HG02870 (cell line): ENCODE measurements at regions not wholly inside any gene's neighbourhood (a gene's known extent, or its start where the extent isn't known, plus 50 kb on each side); places are given as distances from the start of the nearest gene placed in this dataset.
A peak's percentile ranks its signal among the peaks of the same experiment; 100 is the strongest.

Experiments used
- ATAC-seq: cut with Tn5 transposase; IDR thresholded peaks from one replicate; pipeline ENCODE4 v1.9.1; 2021; ENCODE audit warnings: mild to moderate bottlenecking, moderate library complexity; ENCODE audit not compliant: unreplicated experiment

GRCh38 chr10:108902619-108903285 is 1020.6 kb downstream of the XPNPEP1 start:
- no peak for ATAC-seq

DNA sequence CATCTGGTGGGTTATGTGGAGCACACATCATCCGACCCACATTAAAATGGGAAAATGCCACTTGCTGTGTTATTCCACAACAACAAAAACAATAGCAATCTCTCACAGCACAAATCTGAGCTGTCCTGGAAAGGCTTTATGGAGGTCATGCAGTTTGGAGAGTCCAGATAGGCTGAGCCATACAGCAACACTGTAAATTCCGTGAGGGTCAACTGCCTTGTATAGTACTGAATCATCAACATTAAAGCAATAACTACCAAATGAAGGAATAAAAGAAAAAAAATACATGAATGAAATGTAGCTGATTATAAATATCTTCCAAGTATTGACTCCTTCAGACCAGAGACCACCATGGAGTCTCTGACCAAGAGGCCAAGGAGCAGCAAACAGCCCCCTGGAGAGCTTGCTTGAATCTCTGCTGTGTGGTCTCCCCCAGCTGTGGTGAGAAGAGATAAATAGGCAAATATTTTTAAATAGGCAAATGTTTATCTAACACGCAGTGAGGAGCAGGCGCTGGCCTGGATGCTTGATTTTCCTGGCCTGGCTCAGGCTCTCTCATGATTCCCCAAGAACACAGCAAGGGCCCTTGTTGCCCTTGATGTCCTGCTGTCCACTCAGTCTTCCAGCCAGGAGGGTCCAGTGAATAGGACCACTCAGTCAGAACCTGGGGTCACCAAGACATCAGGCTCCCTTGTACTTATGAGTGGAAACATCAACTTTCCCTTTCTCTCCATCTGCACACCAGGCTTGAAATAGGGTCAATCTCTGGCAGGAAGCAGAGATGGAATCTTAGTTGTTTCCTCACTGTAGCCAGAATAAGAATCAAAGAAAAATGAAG is 1021.3 kb downstream of the XPNPEP1 start:
- no peak for ATAC-seq

GRCh38 chr10:108899670-108900069 is 1023.6 kb downstream of the XPNPEP1 start:
- ATAC-seq, result no peak

- peak; percentile 73 for ATAC-seq
Observed at GRCh38 chr10:108894402-108895301, 1028.7 kb downstream of the XPNPEP1 start.

DNA sequence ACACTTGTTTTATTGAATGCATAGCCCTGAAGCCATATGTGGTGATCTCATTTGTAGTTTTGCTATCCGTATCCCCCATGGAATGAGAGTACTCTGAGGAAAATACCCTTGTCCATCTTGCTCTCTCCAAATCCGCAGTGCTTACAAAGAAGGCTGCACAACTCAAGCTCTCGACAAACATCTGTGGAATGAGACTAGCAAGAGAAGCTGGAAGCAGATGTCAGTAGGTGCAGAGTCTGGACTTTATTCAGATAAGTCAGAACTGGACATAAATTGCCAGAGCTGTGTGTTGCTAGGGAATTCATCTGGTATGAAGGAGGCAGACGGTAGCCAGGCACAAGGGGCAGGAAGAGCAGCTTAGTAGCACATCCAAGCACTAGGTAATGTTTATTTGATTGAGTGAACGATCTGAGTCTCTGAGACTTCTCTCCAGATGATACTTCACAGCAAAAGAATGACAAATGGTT is 1046.2 kb downstream of the XPNPEP1 start:
- ATAC-seq, result no peak

- ATAC-seq, result no peak
Observed at GRCh38 chr10:108872854-108873253, 1050.5 kb downstream of the XPNPEP1 start.

- no peak for ATAC-seq
Observed at GRCh38 chr10:108868881-108869280, 1054.4 kb downstream of the XPNPEP1 start.

GRCh38 chr10:108862676-108863350 is 1060.5 kb downstream of the XPNPEP1 start:
- no peak for ATAC-seq

DNA sequence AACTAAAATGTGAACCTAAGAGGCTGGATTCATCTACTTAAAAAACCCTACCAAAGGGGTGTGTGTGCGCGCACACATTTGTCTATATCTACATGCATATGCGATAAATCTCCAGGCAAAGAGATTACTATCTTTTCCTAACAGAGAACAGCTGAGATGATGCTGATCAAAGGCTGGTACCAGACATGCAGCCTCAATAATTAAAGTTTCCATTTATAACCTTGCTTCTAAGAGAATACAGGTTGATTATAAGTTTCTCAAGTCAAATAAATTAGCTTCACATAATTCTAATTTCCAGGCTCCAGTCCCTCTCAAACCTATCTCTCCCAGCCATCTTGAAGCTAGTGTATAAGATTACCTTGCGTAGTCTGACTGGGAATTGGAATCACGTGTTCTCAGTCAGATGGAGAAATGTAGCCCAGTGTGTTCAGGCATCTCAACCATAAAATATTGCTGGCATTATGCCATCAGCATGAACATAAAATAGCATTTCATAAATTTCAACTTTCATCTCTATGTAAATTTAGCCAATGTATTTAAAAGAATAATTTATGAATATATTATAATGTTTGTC is 1062.0 kb downstream of the XPNPEP1 start:
- no peak for ATAC-seq

DNA sequence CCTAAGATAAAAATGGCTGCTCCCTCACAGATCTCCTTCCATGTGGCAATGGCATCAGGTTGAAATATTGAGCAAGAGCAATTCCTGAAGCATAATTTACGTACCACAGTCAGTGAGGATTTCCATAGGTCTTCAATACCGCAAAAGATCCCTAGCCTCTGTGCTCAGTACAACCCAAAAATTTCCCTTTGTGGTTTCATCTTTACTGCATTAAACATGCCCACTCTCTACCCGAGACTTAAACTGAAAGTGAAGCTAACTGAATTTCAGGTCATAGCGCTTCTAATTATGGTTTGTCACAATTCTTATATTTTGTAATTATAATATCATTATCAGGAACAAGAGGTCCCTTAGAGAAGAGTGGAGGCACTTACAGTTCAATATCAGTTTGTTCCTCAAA is 1071.1 kb downstream of the XPNPEP1 start:
- ATAC-seq, result peak; percentile 72

- ATAC-seq, result peak; percentile 92
Observed at GRCh38 chr10:108850138-108850854, 1073.0 kb downstream of the XPNPEP1 start.

DNA sequence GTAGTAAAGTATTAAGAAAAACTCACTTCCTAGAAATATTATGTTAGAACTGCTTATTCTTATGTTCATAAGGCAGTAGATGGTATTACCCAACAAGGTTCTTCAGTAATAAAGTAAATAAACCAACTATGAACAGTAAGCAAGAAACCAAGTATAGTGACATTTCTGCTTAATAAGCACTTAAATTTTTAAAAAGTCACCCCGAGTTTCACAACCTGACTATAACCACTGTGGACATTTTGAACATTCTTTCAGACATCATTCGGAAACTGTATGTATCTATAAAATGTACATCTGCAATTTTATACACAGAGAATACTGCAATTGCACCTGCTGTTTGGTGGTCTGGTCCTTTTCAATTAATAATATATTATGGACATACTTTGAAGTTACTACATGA is 1073.6 kb downstream of the XPNPEP1 start:
- peak; percentile 27 for ATAC-seq

DNA sequence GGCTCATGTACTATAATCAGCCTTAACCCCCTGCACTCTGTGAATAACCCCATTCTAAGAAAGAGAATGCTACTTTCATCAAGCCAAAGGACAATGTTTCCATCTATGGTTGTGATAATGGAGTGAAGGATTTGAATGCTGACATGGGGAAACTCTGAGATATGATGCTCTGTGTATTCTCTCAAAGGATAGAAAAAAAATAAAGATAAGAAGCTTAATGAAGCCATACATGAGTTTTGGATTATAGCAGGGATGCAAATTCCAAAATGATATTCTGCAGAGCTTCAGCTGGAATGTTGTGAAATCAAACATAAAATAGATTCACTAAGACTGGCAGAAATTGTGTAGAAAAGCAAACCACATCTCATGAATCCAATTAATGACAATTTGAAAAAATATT is 1074.1 kb downstream of the XPNPEP1 start:
- ATAC-seq, result no peak

DNA sequence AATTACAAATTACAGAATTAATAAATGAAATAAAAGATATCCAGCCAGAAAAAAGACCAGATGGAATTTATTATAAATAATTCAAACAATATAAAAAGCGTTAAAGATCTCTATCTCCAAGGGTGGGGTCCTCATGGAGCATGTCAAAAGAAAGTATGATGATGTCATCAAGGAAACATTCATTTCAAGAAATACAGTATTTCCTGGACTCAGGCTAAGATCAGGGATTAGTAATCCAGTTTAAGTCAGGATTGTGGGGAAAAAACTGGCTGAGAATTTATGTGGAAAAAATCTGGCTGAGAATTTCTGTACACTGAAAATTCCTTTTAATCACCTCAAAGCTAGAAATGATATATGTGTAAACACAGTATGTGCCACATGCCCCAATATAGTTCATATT is 1075.3 kb downstream of the XPNPEP1 start:
- ATAC-seq, result no peak

- ATAC-seq, result no peak
Observed at GRCh38 chr10:108840944-108841343, 1082.4 kb downstream of the XPNPEP1 start.

DNA sequence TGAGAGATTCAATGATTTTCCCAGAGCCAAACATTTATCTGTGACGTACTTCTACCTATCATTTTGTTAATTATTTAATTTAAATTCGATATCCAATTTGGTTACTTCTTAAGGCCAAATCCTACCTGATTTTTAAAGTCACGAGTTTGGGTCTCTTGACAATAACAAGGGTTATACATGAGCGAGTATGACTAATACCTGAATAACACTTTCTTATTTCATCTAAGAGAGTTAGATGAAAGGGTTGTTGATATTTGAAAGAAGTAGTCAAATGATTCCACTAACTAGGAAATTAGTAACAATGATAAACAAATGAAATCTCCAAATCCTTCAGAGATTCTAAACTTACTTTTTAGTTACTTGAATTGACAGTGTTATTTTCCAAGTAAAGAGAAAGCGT is 1086.9 kb downstream of the XPNPEP1 start:
- ATAC-seq, result no peak

DNA sequence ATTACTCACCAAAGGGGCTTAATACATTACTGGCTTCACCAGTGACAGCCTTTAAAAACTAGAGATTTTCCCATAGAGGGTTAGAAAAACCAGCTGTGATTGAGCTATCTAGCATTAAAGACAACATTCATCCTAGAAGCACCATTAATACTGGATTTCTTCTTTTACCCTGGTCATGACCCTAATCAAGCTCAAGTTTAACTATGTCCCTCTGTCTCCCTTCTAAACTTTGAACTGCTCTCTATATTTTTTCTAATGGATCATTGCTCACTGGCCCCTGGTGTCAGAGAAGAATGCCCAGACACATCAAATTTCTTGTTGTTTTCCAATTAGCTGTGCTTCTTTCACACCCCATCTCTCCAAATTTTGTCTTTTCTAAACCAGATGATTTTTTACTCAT is 1101.3 kb downstream of the XPNPEP1 start:
- no peak for ATAC-seq

- no peak for ATAC-seq
Observed at GRCh38 chr10:108819302-108819701, 1104.0 kb downstream of the XPNPEP1 start.

GRCh38 chr10:108817584-108817983 is 1105.7 kb downstream of the XPNPEP1 start:
- no peak for ATAC-seq

DNA sequence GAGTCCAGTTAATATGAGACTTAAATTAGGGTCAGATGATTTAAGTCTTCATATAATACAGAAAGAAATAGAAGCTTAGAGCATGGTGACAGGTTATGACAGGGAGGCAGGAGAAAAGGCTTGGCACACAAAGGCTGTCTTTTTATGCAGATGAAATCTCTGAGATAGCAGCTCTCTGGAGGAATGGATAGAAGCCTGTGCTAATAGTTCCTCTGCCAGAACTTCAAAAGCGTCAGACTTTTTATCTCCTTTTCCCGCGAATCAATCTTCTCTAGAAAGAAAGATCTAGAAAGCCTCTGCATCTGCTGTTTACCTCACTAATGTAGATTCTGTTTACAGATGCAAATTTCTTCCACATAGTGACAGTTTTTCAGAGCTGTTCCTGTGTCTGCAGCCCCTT is 1106.2 kb downstream of the XPNPEP1 start:
- no peak for ATAC-seq
